SK-N-SH (cell line): ENCODE measurements at regions not wholly inside any gene's neighbourhood (a gene's known extent, or its start where the extent isn't known, plus 50 kb on each side); places are given as distances from the start of the nearest gene placed in this dataset.
"Not testable (repeated sequence)": the region's sequence is repeated elsewhere in the genome, so short reads cannot be mapped to it uniquely, and the experiment has no call there.

ENCODE experiments used
- ELF1 ChIP-seq: IDR thresholded peaks from 2 replicates; pipeline ENCODE4 v1.4.0; 2012
- EP300 ChIP-seq, 2 experiments: IDR thresholded peaks; 2 replicates each; pipeline versions ENCODE4 v1.4.0 to v1.6.1; 2012; ENCODE audit warnings: borderline replicate concordance in 1 of 2, low read depth in 1 of 2, low read length in 1 of 2
- FOXJ3 ChIP-seq: sonication (generic); formaldehyde crosslinking; IDR thresholded peaks from 2 replicates; pipeline ENCODE4 v1.5.1; 2020; ENCODE audit warnings: mild to moderate bottlenecking, missing genetic modification reagents
- JUND ChIP-seq: IDR thresholded peaks from 2 replicates; pipeline ENCODE4 v1.4.0; 2012
- POLR2AphosphoS5 ChIP-seq: IDR thresholded peaks from 2 replicates; pipeline ENCODE4 v1.6.1; 2012; ENCODE audit warnings: low read depth, low read length
- RAD21 ChIP-seq: IDR thresholded peaks from 2 replicates; pipeline ENCODE4 v1.6.1; 2012; ENCODE audit warnings: mild to moderate bottlenecking, low read length
- TAF1 ChIP-seq: IDR thresholded peaks from 2 replicates; pipeline ENCODE4 v1.6.1; 2012; ENCODE audit warnings: low read depth, mild to moderate bottlenecking, low read length, moderate library complexity, borderline replicate concordance
- USF2 ChIP-seq: fragments of 150-350 bp; IDR thresholded peaks from 2 replicates; pipeline ENCODE4 v1.6.1; 2017; ENCODE audit warnings: antibody characterized with exemption, low read length, low read depth, borderline replicate concordance
- TF ChIP-seq, protein P1 (sequence below): fragments of 200-600 bp; sonication (generic); IDR thresholded peaks from 2 replicates; pipeline ENCODE4 v1.6.1; 2017; ENCODE audit warnings: antibody characterized with exemption, mild to moderate bottlenecking, moderate library complexity

DNA sequence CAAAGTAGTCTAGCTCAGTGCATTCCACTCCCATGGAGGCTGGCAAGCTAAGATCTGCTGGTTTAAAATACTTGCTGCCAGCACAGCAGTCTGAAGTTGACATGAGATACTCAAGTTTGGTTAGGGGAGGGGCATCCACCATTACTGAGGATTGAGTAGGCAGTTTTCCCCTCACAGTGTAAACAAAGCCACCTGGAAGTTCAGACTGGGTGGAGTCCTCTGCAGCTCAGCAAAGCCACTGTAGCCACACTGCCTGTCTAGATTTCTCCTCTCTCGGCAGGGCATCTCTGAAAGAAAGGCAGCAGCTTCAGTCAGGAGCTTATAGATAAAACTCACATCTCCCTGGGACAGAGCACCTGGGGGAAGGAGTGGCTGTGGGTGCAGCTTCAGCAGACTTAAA is 377.4 kb upstream of the PRR20A start:
- TF ChIP-seq TAF1; ELF1; RAD21; FOXJ3; JUND; USF2; EP300 (IDR thresholded peaks at IDR 0.05; ENCODE audit: borderline replicate concordance in 1 of 2, low read depth in 1 of 2, low read length in 1 of 2); POLR2AphosphoS5: not testable (repeated sequence)
- TF ChIP-seq, protein P1, sequence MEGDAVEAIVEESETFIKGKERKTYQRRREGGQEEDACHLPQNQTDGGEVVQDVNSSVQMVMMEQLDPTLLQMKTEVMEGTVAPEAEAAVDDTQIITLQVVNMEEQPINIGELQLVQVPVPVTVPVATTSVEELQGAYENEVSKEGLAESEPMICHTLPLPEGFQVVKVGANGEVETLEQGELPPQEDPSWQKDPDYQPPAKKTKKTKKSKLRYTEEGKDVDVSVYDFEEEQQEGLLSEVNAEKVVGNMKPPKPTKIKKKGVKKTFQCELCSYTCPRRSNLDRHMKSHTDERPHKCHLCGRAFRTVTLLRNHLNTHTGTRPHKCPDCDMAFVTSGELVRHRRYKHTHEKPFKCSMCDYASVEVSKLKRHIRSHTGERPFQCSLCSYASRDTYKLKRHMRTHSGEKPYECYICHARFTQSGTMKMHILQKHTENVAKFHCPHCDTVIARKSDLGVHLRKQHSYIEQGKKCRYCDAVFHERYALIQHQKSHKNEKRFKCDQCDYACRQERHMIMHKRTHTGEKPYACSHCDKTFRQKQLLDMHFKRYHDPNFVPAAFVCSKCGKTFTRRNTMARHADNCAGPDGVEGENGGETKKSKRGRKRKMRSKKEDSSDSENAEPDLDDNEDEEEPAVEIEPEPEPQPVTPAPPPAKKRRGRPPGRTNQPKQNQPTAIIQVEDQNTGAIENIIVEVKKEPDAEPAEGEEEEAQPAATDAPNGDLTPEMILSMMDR: not testable (repeated sequence)
